ENCODE measurements at regions not wholly inside any gene's neighbourhood (a gene's known extent, or its start where the extent isn't known, plus 50 kb on each side); places are given as distances from the start of the nearest gene placed in this dataset.
A peak's percentile ranks its signal among the peaks of the same experiment; 100 is the strongest.

DNA sequence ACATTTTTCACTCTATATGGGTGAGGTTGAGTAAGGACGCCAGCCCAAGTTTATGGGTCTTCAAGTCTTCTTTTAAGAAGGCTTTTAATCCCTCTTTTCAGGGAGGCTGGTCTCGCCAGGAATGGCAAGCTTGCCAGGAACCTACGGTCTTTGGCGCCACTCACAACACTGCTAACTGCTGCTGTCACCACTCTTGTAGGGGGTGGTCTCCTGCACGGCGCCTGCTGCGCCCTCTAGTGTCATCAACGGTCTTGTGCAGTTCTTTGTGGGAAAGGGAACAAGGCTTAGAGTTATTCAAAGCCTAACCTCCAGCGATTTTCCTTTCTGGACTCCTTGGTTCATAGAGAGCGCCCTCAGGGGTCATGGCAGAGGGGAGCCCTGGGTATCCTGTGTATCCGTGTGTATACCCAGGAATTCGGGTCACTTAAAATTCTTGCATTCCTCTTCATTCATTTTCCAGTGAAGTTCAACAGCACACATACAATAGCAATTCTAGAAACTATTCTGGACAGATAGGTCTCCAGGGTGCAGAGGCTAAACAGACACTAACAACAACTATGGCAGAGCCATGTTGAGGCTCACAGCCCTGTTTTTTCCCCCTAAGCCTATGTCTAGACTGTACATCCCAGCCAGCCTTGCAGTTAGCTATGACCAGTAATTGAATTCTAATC lies 392.8 kb upstream of the CAMK1G start:
- Histone ChIP-seq H3K36me3 (ENCODE audit: control insufficient read depth, insufficient read depth, low read length) (no peaks in the 10 kb centered on the region), H3K4me3 (ENCODE audit: low read depth, low read length) (no peak overlapping the region), H3K27me3 (replicated peaks; ENCODE audit: control insufficient read depth, insufficient read depth, low read length) (no peaks in the 10 kb centered on the region), H3K4me1 (0 out of 2 replicates have a peak, but pooled peaks cover 3% of the 10 kb centered on the region), H3K9me3 (peaks cover 6% of the 10 kb centered on the region; the same call in 1 of the 2 replicates)
- Mint-ChIP-seq H3K36me3 (ENCODE audit: insufficient read depth, unreplicated experiment) (no peaks in the 10 kb centered on the region), H3K4me3 (ENCODE audit: unreplicated experiment) (no peak overlapping the region), H3K9me3 (ENCODE audit: unreplicated experiment) (peaks cover 8% of the 10 kb centered on the region), H3K4me1 (ENCODE audit: low read depth, unreplicated experiment) (no peaks in the 10 kb centered on the region), H3K27me3 (ENCODE audit: insufficient read depth, unreplicated experiment) (no peaks in the 10 kb centered on the region), H3K27ac (ENCODE audit: unreplicated experiment) (no peak overlapping the region)
- ChIA-PET CTCF (interaction anchor here (0.6 kb wide), 1 partner anchor 237 kb away, joined by 4 read pairs; no protein-coding TSS in a partner anchor), POLR2A (no interaction called here)
- peak; percentile 60 to 66 for DNase-seq
- TF ChIP-seq, protein P1, sequence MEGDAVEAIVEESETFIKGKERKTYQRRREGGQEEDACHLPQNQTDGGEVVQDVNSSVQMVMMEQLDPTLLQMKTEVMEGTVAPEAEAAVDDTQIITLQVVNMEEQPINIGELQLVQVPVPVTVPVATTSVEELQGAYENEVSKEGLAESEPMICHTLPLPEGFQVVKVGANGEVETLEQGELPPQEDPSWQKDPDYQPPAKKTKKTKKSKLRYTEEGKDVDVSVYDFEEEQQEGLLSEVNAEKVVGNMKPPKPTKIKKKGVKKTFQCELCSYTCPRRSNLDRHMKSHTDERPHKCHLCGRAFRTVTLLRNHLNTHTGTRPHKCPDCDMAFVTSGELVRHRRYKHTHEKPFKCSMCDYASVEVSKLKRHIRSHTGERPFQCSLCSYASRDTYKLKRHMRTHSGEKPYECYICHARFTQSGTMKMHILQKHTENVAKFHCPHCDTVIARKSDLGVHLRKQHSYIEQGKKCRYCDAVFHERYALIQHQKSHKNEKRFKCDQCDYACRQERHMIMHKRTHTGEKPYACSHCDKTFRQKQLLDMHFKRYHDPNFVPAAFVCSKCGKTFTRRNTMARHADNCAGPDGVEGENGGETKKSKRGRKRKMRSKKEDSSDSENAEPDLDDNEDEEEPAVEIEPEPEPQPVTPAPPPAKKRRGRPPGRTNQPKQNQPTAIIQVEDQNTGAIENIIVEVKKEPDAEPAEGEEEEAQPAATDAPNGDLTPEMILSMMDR (IDR thresholded peaks at IDR 0.05; ENCODE audit: insufficient read depth in 1 of 2, low read depth in 1 of 2, low read length in 1 of 2, severe bottlenecking in 1 of 2, unreplicated experiment in 1 of 2) = peak; percentile 71 to 74
- intact Hi-C loops (cut with micrococcal nuclease; ENCODE audit: unreplicated experiment) = loop anchor here (1.0 to 5.0 kb wide), 3 partner anchors 93 to 538 kb away; no protein-coding TSS in a partner anchor
- BruUV-seq (replicated peaks) = no TSS peak

DNA sequence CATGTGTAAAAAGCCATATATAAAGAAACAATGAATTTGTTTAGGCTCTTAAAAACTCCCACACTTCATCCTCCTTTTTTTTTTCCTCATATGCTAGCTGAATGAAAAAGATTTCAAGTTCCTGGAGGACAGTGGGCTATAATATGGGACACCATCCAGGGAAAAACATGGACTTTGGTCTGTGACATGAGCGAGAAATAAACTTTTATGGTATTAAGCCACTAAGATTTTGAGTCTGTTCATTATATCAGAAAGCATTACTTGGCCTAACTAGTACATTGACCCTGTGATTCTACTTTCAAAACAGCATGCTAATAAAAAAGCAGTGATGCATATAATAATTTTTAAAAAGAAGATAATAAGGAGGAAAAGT lies 392.3 kb upstream of the CAMK1G start:
- Mint-ChIP-seq H3K27ac (ENCODE audit: unreplicated experiment) (no peak overlapping the region), H3K36me3 (ENCODE audit: insufficient read depth, unreplicated experiment) (no peaks in the 10 kb centered on the region), H3K4me3 (ENCODE audit: unreplicated experiment) (no peak overlapping the region), H3K9me3 (ENCODE audit: unreplicated experiment) (peaks cover 13% of the 10 kb centered on the region), H3K4me1 (ENCODE audit: low read depth, unreplicated experiment) (no peaks in the 10 kb centered on the region), H3K27me3 (ENCODE audit: insufficient read depth, unreplicated experiment) (no peaks in the 10 kb centered on the region)
- Histone ChIP-seq H3K27me3 (replicated peaks; ENCODE audit: control insufficient read depth, insufficient read depth, low read length) (no peaks in the 10 kb centered on the region), H3K9me3 (peaks cover 6% of the 10 kb centered on the region; the same call in 1 of the 2 replicates), H3K4me3 (ENCODE audit: low read depth, low read length) (no peak overlapping the region), H3K4me1 (0 out of 2 replicates have a peak, but pooled peaks cover 3% of the 10 kb centered on the region), H3K36me3 (ENCODE audit: control insufficient read depth, insufficient read depth, low read length) (no peaks in the 10 kb centered on the region)
- ChIA-PET POLR2A (no interaction called here), CTCF (no interaction called here)
- no peak for DNase-seq
- BruUV-seq (replicated peaks) = no TSS peak
- TF ChIP-seq, protein P1 (IDR thresholded peaks at IDR 0.05; ENCODE audit: insufficient read depth in 1 of 2, low read depth in 1 of 2, low read length in 1 of 2, severe bottlenecking in 1 of 2, unreplicated experiment in 1 of 2) = no peak
- intact Hi-C loops (cut with micrococcal nuclease; ENCODE audit: unreplicated experiment) = loop anchor here (5.0 kb wide), 2 partner anchors 94 to 539 kb away; no protein-coding TSS in a partner anchor

DNA sequence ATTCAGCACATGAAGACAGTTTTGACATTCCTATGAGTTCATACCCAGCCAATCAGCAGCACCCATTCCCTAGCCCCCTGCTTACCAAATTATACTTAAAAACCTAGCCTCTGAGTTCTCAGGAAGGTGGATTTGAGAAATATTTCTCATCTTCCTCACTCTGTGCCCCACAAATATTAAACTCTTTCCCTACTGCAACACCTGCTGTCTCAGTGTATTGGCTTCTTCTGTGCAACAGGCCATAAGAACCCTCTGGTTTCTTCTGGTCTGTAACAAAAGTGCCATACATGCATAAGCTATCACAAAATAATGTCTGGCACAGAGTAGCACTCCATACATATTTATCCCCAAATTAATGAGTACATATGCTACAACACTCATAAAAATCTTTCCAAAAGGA lies 387.4 kb upstream of the CAMK1G start:
- ChIA-PET CTCF (no interaction called here), POLR2A (no interaction called here)
- no peaks in the 10 kb centered on the region for H3K4me1 Mint-ChIP-seq (ENCODE audit: low read depth, unreplicated experiment)
- H3K36me3 Mint-ChIP-seq (ENCODE audit: insufficient read depth, unreplicated experiment) = no peaks in the 10 kb centered on the region
- no peak overlapping the region for H3K4me3 ChIP-seq (ENCODE audit: low read depth, low read length)
- H3K27ac Mint-ChIP-seq (ENCODE audit: unreplicated experiment) = no peak overlapping the region
- H3K9me3 ChIP-seq = peaks cover 6% of the 10 kb centered on the region; the same call in 1 of the 2 replicates
- DNase-seq = no peak
- TF ChIP-seq, protein P1 (IDR thresholded peaks at IDR 0.05; ENCODE audit: insufficient read depth in 1 of 2, low read depth in 1 of 2, low read length in 1 of 2, severe bottlenecking in 1 of 2, unreplicated experiment in 1 of 2) = no peak
- H3K27me3 Mint-ChIP-seq (ENCODE audit: insufficient read depth, unreplicated experiment) = no peaks in the 10 kb centered on the region
- BruUV-seq (replicated peaks) = no TSS peak
- no peaks in the 10 kb centered on the region for H3K36me3 ChIP-seq (ENCODE audit: control insufficient read depth, insufficient read depth, low read length)
- peaks cover 36% of the 10 kb centered on the region for H3K9me3 Mint-ChIP-seq (ENCODE audit: unreplicated experiment)
- intact Hi-C loops (cut with micrococcal nuclease; ENCODE audit: unreplicated experiment) = no loop called here
- no peaks in the 10 kb centered on the region for H3K27me3 ChIP-seq (replicated peaks; ENCODE audit: control insufficient read depth, insufficient read depth, low read length)
- no peak overlapping the region for H3K4me3 Mint-ChIP-seq (ENCODE audit: unreplicated experiment)
- no peaks in the 10 kb centered on the region for H3K4me1 ChIP-seq

Measured in Caco-2 (cell line).